ENCODE measurements at regions not wholly inside any gene's neighbourhood (a gene's known extent, or its start where the extent isn't known, plus 50 kb on each side); places are given as distances from the start of the nearest gene placed in this dataset.

GRCh38 chr1:192954705-192955265 is 104.4 kb downstream of the UCHL5 start:
- no peak for TF ChIP-seq CTCF (IDR thresholded peaks at IDR 0.05; ENCODE audit: insufficient read depth, low read length, poor library complexity, severe bottlenecking)
- TF ChIP-seq EZH2phosphoT487 (conservative IDR thresholded peaks at IDR 0.05; ENCODE audit: low read length) = no peak
